ENCODE measurements at regions not wholly inside any gene's neighbourhood (a gene's known extent, or its start where the extent isn't known, plus 50 kb on each side); places are given as distances from the start of the nearest gene placed in this dataset.

- intact Hi-C loops (cut with micrococcal nuclease; ENCODE audit: unreplicated experiment), result no loop called here
- H3K9me2 ChIP-seq (ENCODE audit: insufficient read depth, low read length), result no peaks in the 10 kb centered on the region
- H3K4me2 ChIP-seq (ENCODE audit: low read length), result no peak overlapping the region
- no peaks in the 10 kb centered on the region for H4K20me1 ChIP-seq (ENCODE audit: insufficient read depth, low read length)
- no peaks in the 10 kb centered on the region for H3K79me2 ChIP-seq (ENCODE audit: insufficient read depth, low read depth, low read length)
- TF ChIP-seq CTCF (conservative IDR thresholded peaks at IDR 0.05; ENCODE audit: low read length), result no peak
- no peak for TF ChIP-seq EZH2phosphoT487 (IDR thresholded peaks at IDR 0.05; ENCODE audit: borderline replicate concordance, low read depth, low read length)
- no peaks in the 10 kb centered on the region for H3K4me1 ChIP-seq (ENCODE audit: insufficient read depth, low read length, poor library complexity, severe bottlenecking)
- ChIA-PET POLR2A (no interaction called here), CTCF (ENCODE audit: unreplicated experiment) (no interaction called here)
- no peaks in the 10 kb centered on the region for H3K36me3 ChIP-seq (ENCODE audit: insufficient read depth, low read length)
- no peak for DNase-seq (ENCODE audit: low spot score)
- no peaks in the 10 kb centered on the region for H3K9me3 ChIP-seq (ENCODE audit: low read length)
- no peak overlapping the region for H3K4me3 ChIP-seq (ENCODE audit: low read depth, low read length, poor library complexity, severe bottlenecking)
- H3K27ac ChIP-seq (ENCODE audit: low read depth, low read length, poor library complexity, severe bottlenecking), result no peak overlapping the region
- no peak overlapping the region for H2AFZ ChIP-seq (ENCODE audit: low read length)
- no TSS peak for BruUV-seq (replicated peaks)
Measured at GRCh38 chr19:23056516-23056915, 53.5 kb upstream of the ZNF728 start.

- CTCF ChIA-PET (ENCODE audit: unreplicated experiment), result no interaction called here
- H3K27ac ChIP-seq (ENCODE audit: low read depth, low read length, poor library complexity, severe bottlenecking), result no peak overlapping the region
- no peak for TF ChIP-seq EZH2phosphoT487 (IDR thresholded peaks at IDR 0.05; ENCODE audit: borderline replicate concordance, low read depth, low read length)
- no peak for TF ChIP-seq CTCF (conservative IDR thresholded peaks at IDR 0.05; ENCODE audit: low read length)
Measured at GRCh38 chr19:23055946-23056345, 53.0 kb upstream of the ZNF728 start.

DNA sequence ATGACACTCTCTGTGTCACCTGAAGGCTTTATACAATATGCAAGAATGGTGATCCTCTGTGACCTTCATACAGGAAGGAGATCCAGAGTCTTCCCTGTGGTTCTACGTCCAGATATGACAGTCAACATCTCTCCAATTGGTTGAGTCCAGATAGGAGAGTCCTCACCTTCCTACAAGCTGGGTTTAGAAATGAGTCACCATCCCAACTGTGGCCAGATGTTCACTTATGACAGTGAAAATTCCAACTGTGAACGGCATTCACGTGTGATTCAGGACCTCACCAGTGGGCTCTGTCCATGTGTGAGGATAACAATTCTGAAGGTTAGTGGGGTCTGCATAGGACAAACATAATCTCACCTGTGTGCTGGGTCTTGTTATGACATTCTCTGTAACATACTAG, 52.5 kb upstream of the ZNF728 start:
- Histone ChIP-seq H4K20me1 (ENCODE audit: insufficient read depth, low read length) (no peaks in the 10 kb centered on the region), H3K79me2 (ENCODE audit: insufficient read depth, low read depth, low read length) (no peaks in the 10 kb centered on the region), H2AFZ (ENCODE audit: low read length) (no peak overlapping the region), H3K9me2 (ENCODE audit: insufficient read depth, low read length) (no peaks in the 10 kb centered on the region), H3K36me3 (ENCODE audit: insufficient read depth, low read length) (no peaks in the 10 kb centered on the region), H3K4me2 (ENCODE audit: low read length) (no peak overlapping the region), H3K4me3 (ENCODE audit: low read depth, low read length, poor library complexity, severe bottlenecking) (no peak overlapping the region), H3K27ac (ENCODE audit: low read depth, low read length, poor library complexity, severe bottlenecking) (no peak overlapping the region), H3K4me1 (ENCODE audit: insufficient read depth, low read length, poor library complexity, severe bottlenecking) (no peaks in the 10 kb centered on the region), H3K9me3 (ENCODE audit: low read length) (no peaks in the 10 kb centered on the region)
- intact Hi-C loops (cut with micrococcal nuclease; ENCODE audit: unreplicated experiment), result no loop called here
- POLR2A ChIA-PET, result no interaction called here
- DNase-seq (ENCODE audit: low spot score), result no peak
- TF ChIP-seq EZH2phosphoT487 (IDR thresholded peaks at IDR 0.05; ENCODE audit: borderline replicate concordance, low read depth, low read length) (no peak), CTCF (conservative IDR thresholded peaks at IDR 0.05; ENCODE audit: low read length) (no peak)
- CTCF ChIA-PET (ENCODE audit: unreplicated experiment), result no interaction called here
- BruUV-seq (replicated peaks), result no TSS peak

More at GRCh38 chr19:23055946-23056345, 53.0 kb upstream of the ZNF728 start:
- POLR2A ChIA-PET, result no interaction called here
- H3K9me2 ChIP-seq (ENCODE audit: insufficient read depth, low read length), result no peaks in the 10 kb centered on the region
- H2AFZ ChIP-seq (ENCODE audit: low read length), result no peak overlapping the region
- H3K4me1 ChIP-seq (ENCODE audit: insufficient read depth, low read length, poor library complexity, severe bottlenecking), result no peaks in the 10 kb centered on the region
- no peaks in the 10 kb centered on the region for H3K79me2 ChIP-seq (ENCODE audit: insufficient read depth, low read depth, low read length)
- H4K20me1 ChIP-seq (ENCODE audit: insufficient read depth, low read length), result no peaks in the 10 kb centered on the region
- BruUV-seq (replicated peaks), result no TSS peak
- no peak for DNase-seq (ENCODE audit: low spot score)
- intact Hi-C loops (cut with micrococcal nuclease; ENCODE audit: unreplicated experiment), result no loop called here
- H3K36me3 ChIP-seq (ENCODE audit: insufficient read depth, low read length), result no peaks in the 10 kb centered on the region
- no peak overlapping the region for H3K4me3 ChIP-seq (ENCODE audit: low read depth, low read length, poor library complexity, severe bottlenecking)
- no peak overlapping the region for H3K4me2 ChIP-seq (ENCODE audit: low read length)
- no peaks in the 10 kb centered on the region for H3K9me3 ChIP-seq (ENCODE audit: low read length)
